Neural progenitor cell (in vitro differentiated cells): ENCODE measurements at regions not wholly inside any gene's neighbourhood (a gene's known extent, or its start where the extent isn't known, plus 50 kb on each side); places are given as distances from the start of the nearest gene placed in this dataset.

Experiments
- DNase-seq: peaks from one replicate; pipeline ENCODE4 v3.0.0-alpha.2; 2016; ENCODE audit warnings: low spot score
- H2AFZ ChIP-seq: fragments of 200-600 bp; sonication (generic); replicated peaks from 2 replicates; pipeline ENCODE4 v1.6.1; 2016; ENCODE audit warnings: antibody characterized with exemption
- H3F3A ChIP-seq: fragments of 200-600 bp; sonication (generic); 2 replicates; pipeline ENCODE4 v1.6.1; 2016; ENCODE audit warnings: antibody characterized with exemption, low read depth
- H3K27ac ChIP-seq: fragments of 200-600 bp; sonication (generic); 2 replicates; pipeline ENCODE4 v1.5.1; 2016; ENCODE audit warnings: mild to moderate bottlenecking
- H3K27me3 ChIP-seq: fragments of 200-600 bp; sonication (generic); 2 replicates; pipeline ENCODE4 v1.6.1; 2016; ENCODE audit warnings: mild to moderate bottlenecking, moderate library complexity
- H3K36me3 ChIP-seq: fragments of 200-600 bp; sonication (generic); 2 replicates; pipeline ENCODE4 v1.5.1; 2016
- H3K4me1 ChIP-seq: fragments of 200-600 bp; sonication (generic); 2 replicates; pipeline ENCODE4 v1.6.1; 2016; ENCODE audit warnings: mixed run types
- H3K4me2 ChIP-seq: fragments of 200-600 bp; sonication (generic); 2 replicates; pipeline ENCODE4 v1.6.1; 2016
- H3K4me3 ChIP-seq: fragments of 200-600 bp; sonication (generic); 2 replicates; pipeline ENCODE4 v1.5.1; 2016
- H3K79me2 ChIP-seq: fragments of 200-600 bp; sonication (generic); 2 replicates; pipeline ENCODE4 v1.6.1; 2016; ENCODE audit warnings: low read depth
- H3K9ac ChIP-seq: fragments of 200-600 bp; sonication (generic); 2 replicates; pipeline ENCODE4 v1.6.1; 2016
- H3K9me3 ChIP-seq: fragments of 200-600 bp; sonication (generic); 2 replicates; pipeline ENCODE4 v1.5.1; 2016; ENCODE audit warnings: low read depth
- H4K20me1 ChIP-seq: fragments of 200-600 bp; sonication (generic); 2 replicates; pipeline ENCODE4 v1.6.1; 2016; ENCODE audit warnings: low read depth
- H3K27ac Mint-ChIP-seq: 3 replicates; pipeline ENCODE4 v1.8.0; 2021; ENCODE audit warnings: mixed read lengths
- H3K27me3 Mint-ChIP-seq: 2 replicates; pipeline ENCODE4 v1.8.0; 2022; ENCODE audit warnings: low read depth, mild to moderate bottlenecking, inconsistent platforms, moderate library complexity, mixed read lengths; ENCODE audit not compliant: insufficient read depth
- H3K36me3 Mint-ChIP-seq: 3 replicates; pipeline ENCODE4 v1.8.0; 2021; ENCODE audit warnings: mixed read lengths
- H3K4me1 Mint-ChIP-seq: 3 replicates; pipeline ENCODE4 v1.8.0; 2021; ENCODE audit warnings: mixed read lengths
- H3K4me3 Mint-ChIP-seq: 3 replicates; pipeline ENCODE4 v1.8.0; 2021; ENCODE audit warnings: mild to moderate bottlenecking, moderate library complexity, mixed read lengths
- H3K9me3 Mint-ChIP-seq: 3 replicates; pipeline ENCODE4 v1.8.0; 2020; ENCODE audit warnings: mixed read lengths
- EZH2 ChIP-seq: fragments of 200-600 bp; sonication (generic); IDR thresholded peaks from 2 replicates; pipeline ENCODE4 v1.6.1; 2017; ENCODE audit warnings: antibody characterized with exemption, mild to moderate bottlenecking, moderate library complexity
- EZH2phosphoT487 ChIP-seq: fragments of 200-600 bp; sonication (generic); IDR thresholded peaks from 2 replicates; pipeline ENCODE4 v1.6.1; 2017; ENCODE audit warnings: antibody characterized with exemption
- TF ChIP-seq, protein P1 (sequence below): fragments of 200-600 bp; sonication (generic); IDR thresholded peaks from 2 replicates; pipeline ENCODE4 v1.5.1; 2017; ENCODE audit warnings: antibody characterized with exemption, mild to moderate bottlenecking

DNA sequence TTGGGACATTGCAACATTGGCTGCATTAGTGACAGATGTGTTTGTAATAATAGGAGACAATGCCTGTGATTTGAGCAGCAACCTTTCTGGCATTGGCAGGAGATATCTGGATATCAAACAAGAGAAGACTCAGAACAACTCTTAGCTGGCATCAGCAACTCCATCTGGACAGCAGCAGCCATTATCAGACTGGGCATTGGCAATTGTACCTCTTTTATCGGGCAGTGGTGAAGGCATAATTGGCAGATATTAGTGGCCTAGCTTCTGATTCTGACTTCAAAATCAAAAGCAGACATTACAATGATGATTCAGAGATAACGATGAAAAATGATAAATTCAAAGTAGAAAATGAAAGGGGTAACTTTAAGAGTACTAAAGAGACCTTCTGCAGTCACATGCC, 1193.7 kb downstream of the EFNB2 start:
- no peak overlapping the region for H3K27ac Mint-ChIP-seq
- H3K4me1 Mint-ChIP-seq, result peaks cover 10% of the 10 kb centered on the region
- Histone ChIP-seq H3F3A (no peaks in the 10 kb centered on the region), H3K27me3 (no peaks in the 10 kb centered on the region), H3K4me3 (no peak overlapping the region), H3K36me3 (no peaks in the 10 kb centered on the region), H3K4me1 (no peaks in the 10 kb centered on the region), H3K4me2 (no peak overlapping the region), H3K9me3 (no peaks in the 10 kb centered on the region), H3K9ac (no peak overlapping the region), H4K20me1 (no peaks in the 10 kb centered on the region), H2AFZ (no peak overlapping the region), H3K79me2 (no peaks in the 10 kb centered on the region), H3K27ac (no peak overlapping the region)
- DNase-seq, result no peak
- no peak for TF ChIP-seq EZH2
- TF ChIP-seq, protein P1, sequence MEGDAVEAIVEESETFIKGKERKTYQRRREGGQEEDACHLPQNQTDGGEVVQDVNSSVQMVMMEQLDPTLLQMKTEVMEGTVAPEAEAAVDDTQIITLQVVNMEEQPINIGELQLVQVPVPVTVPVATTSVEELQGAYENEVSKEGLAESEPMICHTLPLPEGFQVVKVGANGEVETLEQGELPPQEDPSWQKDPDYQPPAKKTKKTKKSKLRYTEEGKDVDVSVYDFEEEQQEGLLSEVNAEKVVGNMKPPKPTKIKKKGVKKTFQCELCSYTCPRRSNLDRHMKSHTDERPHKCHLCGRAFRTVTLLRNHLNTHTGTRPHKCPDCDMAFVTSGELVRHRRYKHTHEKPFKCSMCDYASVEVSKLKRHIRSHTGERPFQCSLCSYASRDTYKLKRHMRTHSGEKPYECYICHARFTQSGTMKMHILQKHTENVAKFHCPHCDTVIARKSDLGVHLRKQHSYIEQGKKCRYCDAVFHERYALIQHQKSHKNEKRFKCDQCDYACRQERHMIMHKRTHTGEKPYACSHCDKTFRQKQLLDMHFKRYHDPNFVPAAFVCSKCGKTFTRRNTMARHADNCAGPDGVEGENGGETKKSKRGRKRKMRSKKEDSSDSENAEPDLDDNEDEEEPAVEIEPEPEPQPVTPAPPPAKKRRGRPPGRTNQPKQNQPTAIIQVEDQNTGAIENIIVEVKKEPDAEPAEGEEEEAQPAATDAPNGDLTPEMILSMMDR, result no peak
- TF ChIP-seq EZH2phosphoT487, result no peak
- no peaks in the 10 kb centered on the region for H3K36me3 Mint-ChIP-seq
- no peak overlapping the region for H3K4me3 Mint-ChIP-seq
- no peaks in the 10 kb centered on the region for H3K27me3 Mint-ChIP-seq
- H3K9me3 Mint-ChIP-seq, result peaks cover 6% of the 10 kb centered on the region

DNA sequence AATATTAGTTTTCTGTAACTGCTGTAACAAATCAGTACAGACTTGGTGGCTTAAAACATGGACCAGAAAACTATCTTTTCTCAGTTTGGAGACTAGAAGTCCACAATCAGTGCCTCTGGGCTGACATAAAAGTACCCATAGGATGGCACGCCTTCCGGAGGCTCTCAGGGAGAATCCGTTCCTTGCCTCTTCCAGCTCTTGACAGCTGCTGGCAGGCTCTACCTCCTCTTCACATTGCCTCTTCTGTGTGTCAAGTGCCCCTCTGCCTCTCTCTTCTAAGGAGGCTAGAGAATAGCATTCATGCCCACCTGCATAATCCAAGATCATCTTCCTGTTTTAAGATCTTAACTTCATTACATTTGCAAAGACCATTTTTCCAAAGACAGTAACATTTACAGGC, 1194.2 kb downstream of the EFNB2 start:
- no peak for DNase-seq
- Histone ChIP-seq H4K20me1 (no peaks in the 10 kb centered on the region), H3K36me3 (no peaks in the 10 kb centered on the region), H3K4me3 (no peak overlapping the region), H3K27ac (no peak overlapping the region), H3K9ac (no peak overlapping the region), H3K79me2 (no peaks in the 10 kb centered on the region), H2AFZ (no peak overlapping the region), H3K4me1 (no peaks in the 10 kb centered on the region), H3K27me3 (no peaks in the 10 kb centered on the region), H3F3A (no peaks in the 10 kb centered on the region), H3K4me2 (no peak overlapping the region), H3K9me3 (no peaks in the 10 kb centered on the region)
- Mint-ChIP-seq H3K27ac (no peak overlapping the region), H3K27me3 (no peaks in the 10 kb centered on the region), H3K4me3 (no peak overlapping the region), H3K9me3 (peaks cover 6% of the 10 kb centered on the region), H3K4me1 (peaks cover 10% of the 10 kb centered on the region), H3K36me3 (no peaks in the 10 kb centered on the region)
- TF ChIP-seq, protein P1, result no peak

DNA sequence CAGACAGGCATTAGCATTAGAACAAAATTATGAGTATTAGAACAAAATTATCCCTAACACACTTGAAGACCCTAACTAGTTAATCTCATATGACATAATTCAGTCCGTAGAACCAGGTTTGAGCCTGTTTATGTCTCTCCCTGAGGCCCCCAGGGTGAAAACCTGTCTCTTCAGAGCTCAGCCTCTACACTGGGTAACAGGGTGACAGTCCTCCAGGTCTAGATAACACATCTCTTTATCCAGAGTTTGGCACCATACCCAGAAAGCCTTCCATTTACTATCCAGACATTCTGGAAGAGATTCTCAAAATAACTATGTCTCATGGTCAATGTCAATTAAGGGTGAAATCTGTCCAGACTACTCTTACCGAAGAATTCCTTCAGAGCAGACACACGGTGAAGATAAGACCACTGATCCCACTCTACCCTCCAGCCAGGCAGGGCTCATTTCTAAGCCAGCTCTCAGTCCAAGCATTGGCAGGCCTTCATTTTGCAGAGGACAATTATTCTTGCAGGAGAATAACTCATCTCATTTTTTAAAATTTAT, 1195.3 kb downstream of the EFNB2 start:
- Mint-ChIP-seq H3K27ac (no peak overlapping the region), H3K36me3 (no peaks in the 10 kb centered on the region), H3K4me3 (no peak overlapping the region), H3K9me3 (peaks cover 9% of the 10 kb centered on the region), H3K27me3 (peaks cover 4% of the 10 kb centered on the region), H3K4me1 (peaks cover 10% of the 10 kb centered on the region)
- H3K4me2 ChIP-seq, result no peak overlapping the region
- TF ChIP-seq, protein P1, result no peak
- TF ChIP-seq EZH2, result no peak
- no peak for TF ChIP-seq EZH2phosphoT487
- no peak for DNase-seq
- H3K27ac ChIP-seq, result no peak overlapping the region
- no peak overlapping the region for H3K4me3 ChIP-seq
- H3K27me3 ChIP-seq, result no peaks in the 10 kb centered on the region
- H4K20me1 ChIP-seq, result no peaks in the 10 kb centered on the region
- no peaks in the 10 kb centered on the region for H3K79me2 ChIP-seq
- H3K36me3 ChIP-seq, result no peaks in the 10 kb centered on the region
- no peak overlapping the region for H3K9ac ChIP-seq
- no peaks in the 10 kb centered on the region for H3K9me3 ChIP-seq
- no peaks in the 10 kb centered on the region for H3F3A ChIP-seq
- H3K4me1 ChIP-seq, result no peaks in the 10 kb centered on the region
- H2AFZ ChIP-seq, result no peak overlapping the region
